H7 (cell line): ENCODE measurements at regions not wholly inside any gene's neighbourhood (a gene's known extent, or its start where the extent isn't known, plus 50 kb on each side); places are given as distances from the start of the nearest gene placed in this dataset.

ENCODE experiments used
- DNase-seq: peaks from one replicate; pipeline ENCODE4 v3.0.0; 2012
- H3K27me3 ChIP-seq: 2 replicates; pipeline ENCODE4 v1.6.0; 2011; ENCODE audit warnings: mild to moderate bottlenecking, low read length; ENCODE audit not compliant: control insufficient read depth, insufficient read depth
- H3K36me3 ChIP-seq: replicated peaks from 2 replicates; pipeline ENCODE4 v1.5.1; 2011; ENCODE audit warnings: low read length; ENCODE audit not compliant: control insufficient read depth, insufficient read depth
- H3K4me3 ChIP-seq: 2 replicates; pipeline ENCODE4 v1.5.1; 2011; ENCODE audit warnings: low read depth, mild to moderate bottlenecking, control low read depth, low read length, moderate library complexity; ENCODE audit not compliant: insufficient read depth

DNA sequence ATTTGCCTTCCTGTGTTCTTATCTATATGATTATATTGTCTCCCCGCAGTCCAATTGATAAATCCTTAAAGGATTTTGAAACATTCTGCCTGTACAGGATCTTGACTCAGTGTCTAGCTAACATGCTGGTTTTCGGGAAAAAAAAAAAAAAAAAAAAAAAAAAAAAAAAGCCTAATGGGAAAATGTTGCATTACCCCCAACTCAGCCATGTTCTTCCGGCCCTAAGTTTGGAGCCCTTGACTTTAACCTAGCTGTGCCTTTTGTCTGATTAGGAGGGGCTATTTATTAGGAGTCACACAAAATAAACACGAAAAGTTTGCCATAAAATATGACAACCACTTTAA lies 244.4 kb upstream of the TCF21 start:
- H3K27me3 ChIP-seq: no peaks in the 10 kb centered on the region
- no peaks in the 10 kb centered on the region for H3K36me3 ChIP-seq
- no peak for DNase-seq
- no peak overlapping the region for H3K4me3 ChIP-seq

DNA sequence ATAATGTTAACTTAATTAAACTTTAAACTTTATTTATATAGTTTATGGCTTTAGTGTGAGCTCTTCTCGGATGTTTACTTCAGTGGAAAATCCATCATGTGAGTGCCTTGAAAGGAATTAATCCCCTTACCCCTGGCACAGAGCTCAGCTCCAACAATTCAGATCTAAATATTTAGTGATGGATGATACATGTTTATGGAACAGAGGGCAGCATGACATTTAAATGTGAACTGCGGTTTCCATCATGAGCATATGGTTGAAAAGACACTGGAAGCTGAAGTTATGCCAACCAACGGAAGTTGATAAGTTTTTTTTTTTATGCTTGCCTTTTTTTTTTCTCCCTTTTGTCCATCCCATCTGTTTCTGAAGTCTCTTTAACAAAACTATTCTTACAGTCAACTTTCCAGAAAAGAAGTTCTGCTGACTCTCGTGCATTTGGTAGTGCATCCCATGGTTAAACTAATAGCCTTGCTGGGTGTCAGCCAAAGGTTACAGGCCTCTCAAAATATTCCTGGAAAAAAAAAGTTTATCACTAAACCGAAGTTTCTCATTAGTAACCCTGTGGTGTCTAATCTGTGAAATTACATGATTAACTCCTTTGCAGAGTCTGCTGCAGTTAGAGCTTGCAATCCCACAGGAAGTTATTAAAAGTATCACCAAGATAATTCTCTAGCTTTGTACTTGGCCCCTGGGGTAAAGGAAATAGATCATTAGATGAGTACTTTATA lies 243.9 kb upstream of the TCF21 start:
- no peaks in the 10 kb centered on the region for H3K27me3 ChIP-seq
- DNase-seq: no peak
- no peaks in the 10 kb centered on the region for H3K36me3 ChIP-seq
- no peak overlapping the region for H3K4me3 ChIP-seq

DNA sequence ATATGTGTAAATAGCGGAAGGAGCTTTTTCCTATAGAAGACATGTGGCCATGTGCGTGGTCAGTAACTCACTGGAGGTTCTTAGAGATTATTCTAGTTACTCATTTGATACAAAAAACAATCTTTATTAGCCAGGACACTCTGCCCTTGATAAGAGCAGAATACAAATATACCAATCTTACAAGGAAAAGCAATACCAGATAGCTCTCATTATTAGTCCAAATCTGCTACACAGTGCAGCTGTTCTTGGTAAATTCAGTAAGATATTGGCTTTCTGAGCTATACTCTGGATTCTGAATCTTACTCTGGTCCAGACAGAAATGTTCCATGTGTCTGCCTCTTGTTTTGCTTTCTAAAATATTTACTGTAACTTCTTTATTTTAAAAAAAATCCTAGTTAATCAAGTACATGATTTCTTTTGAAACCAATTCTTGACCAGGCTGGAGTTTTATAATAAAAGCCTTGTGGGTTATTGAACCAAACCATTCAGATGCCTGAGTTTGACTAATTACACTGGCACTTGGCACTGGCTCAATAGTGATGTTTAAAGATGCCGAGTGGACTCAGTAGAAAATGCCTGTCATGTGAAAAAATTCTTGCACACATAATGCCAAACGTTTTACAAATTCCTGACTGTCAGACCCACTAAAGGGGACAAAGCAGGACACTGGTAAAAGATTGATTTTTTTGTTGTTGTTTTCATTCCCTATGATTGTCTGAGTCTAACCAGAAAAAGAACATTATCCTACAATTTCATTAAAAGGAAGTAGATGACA lies 242.8 kb upstream of the TCF21 start:
- Histone ChIP-seq H3K36me3 (no peaks in the 10 kb centered on the region), H3K27me3 (no peaks in the 10 kb centered on the region), H3K4me3 (no peak overlapping the region)
- DNase-seq: no peak

DNA sequence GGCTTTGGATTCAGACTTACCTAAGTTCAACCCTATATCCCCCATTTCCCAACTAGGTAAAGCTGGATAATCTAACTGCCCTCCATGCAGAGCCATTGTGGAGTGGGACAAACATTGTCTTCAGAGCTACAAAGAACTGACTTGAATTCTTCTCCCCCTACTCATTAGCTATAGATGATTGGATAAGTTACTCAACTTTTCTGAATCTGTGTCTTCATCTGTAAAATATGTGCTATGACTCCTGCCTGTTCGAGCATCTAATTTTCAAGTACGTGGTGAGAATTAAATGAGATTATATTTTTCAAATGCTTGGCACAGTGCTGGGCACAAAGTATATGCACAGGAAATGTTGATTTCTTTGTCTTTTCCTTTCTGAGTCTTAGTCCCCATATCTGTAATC lies 240.3 kb upstream of the TCF21 start:
- Histone ChIP-seq H3K27me3 (no peaks in the 10 kb centered on the region), H3K36me3 (no peaks in the 10 kb centered on the region), H3K4me3 (no peak overlapping the region)
- no peak for DNase-seq

DNA sequence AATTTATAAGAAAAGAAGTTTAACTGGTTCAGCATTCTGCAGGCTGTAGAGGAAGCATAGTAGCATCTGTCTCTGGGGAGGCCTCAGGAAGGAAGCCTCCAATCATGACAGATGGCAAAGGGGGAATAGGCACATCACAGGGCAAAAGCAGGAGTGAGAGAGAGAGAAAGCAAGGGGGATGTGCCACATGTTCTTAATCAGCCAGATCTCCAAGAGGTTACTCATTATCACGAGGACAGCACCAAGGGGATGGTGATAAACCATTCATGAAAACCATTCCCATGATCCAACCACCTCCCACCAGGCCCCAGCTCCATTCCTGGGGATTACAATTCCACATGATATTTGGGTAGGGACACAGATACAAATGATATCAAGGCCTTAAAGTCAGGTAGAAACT lies 217.5 kb upstream of the TCF21 start:
- H3K4me3 ChIP-seq: no peak overlapping the region
- DNase-seq: no peak
- H3K36me3 ChIP-seq: no peaks in the 10 kb centered on the region
- no peaks in the 10 kb centered on the region for H3K27me3 ChIP-seq

DNA sequence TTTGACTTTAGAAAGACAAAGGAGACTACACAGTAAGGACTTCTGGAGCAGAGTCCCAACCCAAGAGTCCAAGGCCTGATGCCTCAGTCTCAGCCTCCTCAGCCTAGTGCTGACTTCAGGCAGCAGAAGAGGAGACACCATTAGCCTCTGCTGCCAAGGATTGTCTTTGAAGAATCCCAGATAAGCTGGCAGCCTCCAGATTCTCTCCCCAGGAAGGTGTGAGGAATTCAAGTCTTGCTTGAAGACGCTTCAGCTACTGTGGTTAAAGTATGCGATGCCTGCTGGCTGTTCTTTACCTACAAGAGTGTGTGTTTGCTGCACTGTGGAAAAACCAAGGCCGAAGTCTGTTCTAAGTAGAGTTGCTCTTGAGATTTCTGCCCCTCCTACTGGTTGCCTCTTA lies 215.9 kb upstream of the TCF21 start:
- Histone ChIP-seq H3K4me3 (no peak overlapping the region), H3K27me3 (no peaks in the 10 kb centered on the region)
- DNase-seq: no peak

DNA sequence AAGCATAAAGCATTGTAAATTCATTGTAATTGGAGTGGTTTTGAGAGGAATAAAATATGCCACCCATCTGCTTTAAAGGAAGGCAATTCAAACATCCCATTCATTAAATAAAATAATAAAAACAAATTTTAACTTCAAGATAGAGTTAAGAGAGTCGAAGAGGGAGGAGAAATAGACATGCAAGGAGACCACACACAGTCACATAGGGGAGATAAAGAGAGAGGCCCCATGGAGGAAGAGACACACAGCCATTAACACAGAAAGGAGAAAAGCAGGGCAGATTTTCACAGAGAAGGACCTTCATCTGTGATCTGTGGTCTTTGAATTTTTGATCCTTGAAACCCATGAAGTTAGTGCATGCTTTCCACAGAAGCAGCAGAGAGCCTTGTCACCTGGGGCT lies 214.3 kb upstream of the TCF21 start:
- H3K36me3 ChIP-seq: no peaks in the 10 kb centered on the region
- DNase-seq: no peak
- no peaks in the 10 kb centered on the region for H3K27me3 ChIP-seq
- no peak overlapping the region for H3K4me3 ChIP-seq

More for the DNA sequence above, 215.9 kb upstream of the TCF21 start:
- H3K36me3 ChIP-seq: no peaks in the 10 kb centered on the region

DNA sequence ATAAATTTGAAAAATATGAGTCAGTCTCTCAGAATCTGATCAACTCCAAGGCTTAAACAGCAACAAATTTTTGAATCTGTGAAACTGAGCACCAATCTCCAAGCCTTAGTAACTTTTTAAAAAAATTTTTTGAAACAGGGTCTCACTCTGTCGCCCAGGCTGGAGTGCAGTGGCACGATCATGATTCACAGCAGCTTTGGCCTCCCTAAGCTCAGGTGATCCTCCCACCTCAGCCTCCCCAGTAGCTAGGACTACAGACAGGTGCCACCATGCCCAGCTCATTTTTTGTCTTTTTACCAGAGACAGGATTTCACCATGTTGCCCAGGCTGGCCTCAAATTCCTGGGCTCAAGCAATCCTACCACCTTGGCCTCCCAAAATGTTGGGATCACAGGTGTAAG lies 207.9 kb upstream of the TCF21 start:
- no peak overlapping the region for H3K4me3 ChIP-seq
- H3K36me3 ChIP-seq: no peaks in the 10 kb centered on the region
- no peaks in the 10 kb centered on the region for H3K27me3 ChIP-seq
- no peak for DNase-seq

DNA sequence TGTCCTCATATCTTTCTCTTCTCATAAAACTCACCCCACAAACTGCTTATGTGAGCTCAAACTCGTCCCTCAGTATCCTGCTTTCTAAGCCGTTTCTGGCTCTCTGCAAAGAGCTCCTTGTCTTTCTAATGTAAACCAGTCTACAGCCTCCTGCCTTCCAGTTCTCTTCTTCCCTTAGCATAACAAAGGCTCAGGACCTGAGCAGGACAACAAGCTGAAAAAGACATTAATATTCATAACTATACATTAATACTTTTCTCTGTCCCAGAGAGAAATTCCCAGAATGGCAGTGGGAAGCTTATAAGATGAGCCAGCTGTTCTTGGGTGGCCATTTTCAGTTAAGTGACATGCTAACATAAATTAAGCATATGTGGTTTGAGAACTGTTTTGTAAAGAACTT lies 207.0 kb upstream of the TCF21 start:
- peak; percentile 60 for DNase-seq
- Histone ChIP-seq H3K4me3 (no peak overlapping the region), H3K27me3 (no peaks in the 10 kb centered on the region)

DNA sequence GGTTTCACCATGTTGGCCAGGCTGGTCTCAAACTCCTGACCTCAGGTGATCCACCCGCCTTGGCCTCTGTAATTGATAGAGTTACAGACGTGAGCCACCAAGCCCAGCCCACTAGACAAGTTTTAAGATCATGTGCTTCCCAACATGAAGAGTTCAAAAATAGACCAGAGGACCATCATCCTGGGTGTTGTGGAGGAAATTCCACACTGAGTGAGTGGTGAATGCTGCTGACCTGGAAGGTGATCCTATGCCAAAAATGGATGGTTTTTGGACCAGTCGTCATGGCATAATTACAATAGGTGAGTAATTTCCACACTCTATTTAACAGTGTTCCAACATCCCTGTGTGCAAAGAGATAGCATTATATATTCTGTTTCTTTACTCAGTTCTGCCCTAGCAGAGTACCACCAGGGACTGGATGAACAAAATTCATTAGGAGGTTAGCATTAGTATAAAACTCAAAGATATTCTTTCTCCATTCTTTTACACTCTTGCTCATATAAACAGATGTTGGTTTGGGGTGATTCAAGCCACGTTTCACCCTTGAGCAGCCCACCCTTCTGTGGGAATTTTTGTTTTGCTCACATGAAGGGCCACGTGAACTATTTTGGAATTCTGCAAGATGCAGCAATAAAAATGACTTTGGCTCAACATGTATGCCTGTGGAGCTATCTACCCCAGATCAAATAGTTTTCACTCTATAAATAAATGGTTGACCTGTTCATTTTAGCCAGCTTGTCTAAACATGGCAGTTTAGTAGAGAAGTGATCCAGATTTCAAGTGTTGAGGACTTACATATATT lies 206.2 kb upstream of the TCF21 start:
- no peaks in the 10 kb centered on the region for H3K27me3 ChIP-seq
- no peak overlapping the region for H3K4me3 ChIP-seq
- DNase-seq: no peak

More for the DNA sequence above, 207.0 kb upstream of the TCF21 start:
- H3K36me3 ChIP-seq: no peaks in the 10 kb centered on the region

DNA sequence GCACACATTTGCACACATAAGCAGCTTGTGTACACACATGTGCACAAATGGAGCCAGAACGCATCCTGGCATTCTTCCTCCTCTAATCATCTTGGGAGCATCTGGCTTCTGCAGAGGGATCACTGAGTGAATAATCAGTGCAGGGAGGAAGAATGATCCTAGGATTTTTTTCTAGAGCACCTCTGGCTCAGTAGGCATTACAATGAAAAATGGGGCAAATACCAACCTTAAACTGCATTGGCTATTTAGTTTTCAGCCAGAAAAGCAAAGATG lies 205.7 kb upstream of the TCF21 start:
- DNase-seq: no peak
- Histone ChIP-seq H3K4me3 (no peak overlapping the region), H3K36me3 (no peaks in the 10 kb centered on the region), H3K27me3 (no peaks in the 10 kb centered on the region)

More for the DNA sequence above, 206.2 kb upstream of the TCF21 start:
- no peaks in the 10 kb centered on the region for H3K36me3 ChIP-seq

DNA sequence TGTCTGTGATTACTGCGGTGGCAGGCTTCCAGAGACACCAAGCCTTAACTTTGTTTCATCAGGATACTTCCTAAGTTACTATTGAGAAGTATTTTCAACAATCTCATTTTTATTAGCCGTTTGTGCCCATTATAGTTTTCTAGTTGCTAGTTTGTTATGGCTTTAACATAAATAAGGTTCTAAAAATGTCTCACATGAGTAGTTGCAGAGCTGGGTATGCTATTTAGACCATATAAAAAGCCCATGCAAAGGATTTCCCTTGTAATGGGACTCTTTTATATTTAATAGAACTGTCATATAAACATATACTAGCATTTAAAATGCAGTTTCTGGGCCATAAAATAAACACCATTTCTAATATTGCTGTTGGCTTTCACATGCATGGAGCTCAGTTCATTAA lies 205.3 kb upstream of the TCF21 start:
- H3K4me3 ChIP-seq: no peak overlapping the region
- no peak for DNase-seq
- H3K36me3 ChIP-seq: no peaks in the 10 kb centered on the region
- no peaks in the 10 kb centered on the region for H3K27me3 ChIP-seq

DNA sequence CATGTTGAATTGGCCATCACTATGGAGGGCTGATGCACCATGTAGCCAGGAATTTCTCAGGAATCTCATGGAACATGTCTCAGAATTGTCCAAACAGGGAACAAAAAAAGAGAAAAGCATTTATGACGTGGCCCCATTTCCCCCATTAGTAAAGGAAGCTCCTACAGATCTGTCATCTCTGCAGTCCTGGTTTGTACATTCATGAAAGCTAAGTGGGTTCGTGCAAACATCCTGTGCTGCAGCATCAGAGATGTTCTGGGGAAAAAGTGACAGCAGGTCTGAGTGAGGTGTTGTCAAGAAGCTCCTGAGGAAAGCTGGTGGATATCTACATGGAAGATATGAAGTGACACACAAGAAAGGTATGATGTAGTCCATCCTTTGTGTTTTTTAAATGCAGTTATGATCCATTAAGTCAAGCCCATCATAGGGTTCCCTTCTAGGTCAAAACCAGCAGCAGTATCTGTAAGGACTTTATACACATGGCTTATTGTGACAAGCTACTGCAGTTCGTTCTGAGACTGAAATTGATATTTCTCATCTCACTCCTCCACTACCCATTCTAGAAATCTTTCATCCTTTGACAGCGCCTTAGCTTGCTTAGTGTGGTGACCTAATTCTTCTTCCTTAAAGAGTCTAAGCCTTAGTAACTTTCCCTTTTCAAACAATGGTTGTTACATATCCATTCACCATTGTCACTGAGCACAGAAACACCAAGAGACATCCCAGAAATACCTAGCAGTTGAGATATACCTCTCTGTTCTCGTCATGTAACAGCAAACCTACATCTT lies 200.0 kb upstream of the TCF21 start:
- DNase-seq: no peak
- H3K4me3 ChIP-seq: no peak overlapping the region
- no peaks in the 10 kb centered on the region for H3K36me3 ChIP-seq
- no peaks in the 10 kb centered on the region for H3K27me3 ChIP-seq

DNA sequence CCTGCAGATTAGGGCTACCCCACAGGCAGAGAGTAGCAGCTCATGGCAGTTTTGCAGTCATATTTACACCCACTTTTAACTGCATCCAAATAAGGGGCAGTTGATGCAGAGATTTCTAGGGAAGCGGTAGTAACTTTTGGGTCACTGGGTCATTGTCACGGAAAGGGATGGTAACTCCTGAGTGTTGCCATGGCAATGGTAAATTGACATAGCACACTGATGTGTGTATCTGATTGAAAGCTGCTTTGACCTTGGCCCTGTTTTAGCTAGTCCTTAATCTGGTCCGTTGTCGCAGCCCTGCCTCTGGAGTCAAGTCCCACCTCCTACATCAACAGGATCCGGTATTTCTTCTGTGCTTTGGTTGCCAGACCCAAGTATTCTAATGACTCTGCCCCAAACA lies 199.1 kb upstream of the TCF21 start:
- Histone ChIP-seq H3K27me3 (no peaks in the 10 kb centered on the region), H3K36me3 (no peaks in the 10 kb centered on the region), H3K4me3 (no peak overlapping the region)
- DNase-seq: no peak
